ENCODE measurements at regions not wholly inside any gene's neighbourhood (a gene's known extent, or its start where the extent isn't known, plus 50 kb on each side); places are given as distances from the start of the nearest gene placed in this dataset.

DNA sequence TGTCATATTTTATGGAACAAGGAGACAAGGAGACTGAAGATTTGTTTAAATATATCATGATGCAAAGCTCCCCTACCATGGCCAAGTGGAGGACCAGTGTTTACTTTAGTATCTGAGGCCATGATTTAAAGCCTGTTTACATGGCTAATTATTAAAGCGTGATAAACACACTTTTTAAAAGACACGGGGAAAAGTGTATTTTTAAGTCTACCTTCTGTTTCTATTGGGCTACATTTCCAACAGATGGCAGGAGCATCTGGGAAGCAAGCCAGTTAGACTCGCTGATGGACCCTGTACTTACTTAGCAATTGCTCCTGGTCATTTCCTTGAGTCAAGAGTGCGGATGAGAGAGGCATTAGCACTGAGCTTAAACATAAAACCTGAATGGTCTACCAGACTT lies 480.3 kb upstream of the SEMA6A start:
- Histone ChIP-seq H3K4me3 (no peak overlapping the region), H3K79me2 (replicated peaks; ENCODE audit: insufficient read depth) (no peaks in the 10 kb centered on the region), H4K20me1 (replicated peaks; ENCODE audit: insufficient read depth) (no peaks in the 10 kb centered on the region), H3K27ac (ENCODE audit: low read depth) (peak overlapping the region; percentile 57), H3K27me3 (ENCODE audit: insufficient read depth) (no peaks in the 10 kb centered on the region), H2AFZ (no peak overlapping the region), H3K36me3 (ENCODE audit: insufficient read depth) (no peaks in the 10 kb centered on the region), H3K4me1 (ENCODE audit: insufficient read depth) (peaks cover 50% of the 10 kb centered on the region), H3K4me2 (peak overlapping the region; percentile 21; the same call in 1 of the 2 replicates), H3K9me2 (ENCODE audit: insufficient read depth) (no peaks in the 10 kb centered on the region), H3F3A (replicated peaks; ENCODE audit: low read depth) (no peaks in the 10 kb centered on the region; the same call in 1 of the 2 replicates)
- TF ChIP-seq, protein P1, sequence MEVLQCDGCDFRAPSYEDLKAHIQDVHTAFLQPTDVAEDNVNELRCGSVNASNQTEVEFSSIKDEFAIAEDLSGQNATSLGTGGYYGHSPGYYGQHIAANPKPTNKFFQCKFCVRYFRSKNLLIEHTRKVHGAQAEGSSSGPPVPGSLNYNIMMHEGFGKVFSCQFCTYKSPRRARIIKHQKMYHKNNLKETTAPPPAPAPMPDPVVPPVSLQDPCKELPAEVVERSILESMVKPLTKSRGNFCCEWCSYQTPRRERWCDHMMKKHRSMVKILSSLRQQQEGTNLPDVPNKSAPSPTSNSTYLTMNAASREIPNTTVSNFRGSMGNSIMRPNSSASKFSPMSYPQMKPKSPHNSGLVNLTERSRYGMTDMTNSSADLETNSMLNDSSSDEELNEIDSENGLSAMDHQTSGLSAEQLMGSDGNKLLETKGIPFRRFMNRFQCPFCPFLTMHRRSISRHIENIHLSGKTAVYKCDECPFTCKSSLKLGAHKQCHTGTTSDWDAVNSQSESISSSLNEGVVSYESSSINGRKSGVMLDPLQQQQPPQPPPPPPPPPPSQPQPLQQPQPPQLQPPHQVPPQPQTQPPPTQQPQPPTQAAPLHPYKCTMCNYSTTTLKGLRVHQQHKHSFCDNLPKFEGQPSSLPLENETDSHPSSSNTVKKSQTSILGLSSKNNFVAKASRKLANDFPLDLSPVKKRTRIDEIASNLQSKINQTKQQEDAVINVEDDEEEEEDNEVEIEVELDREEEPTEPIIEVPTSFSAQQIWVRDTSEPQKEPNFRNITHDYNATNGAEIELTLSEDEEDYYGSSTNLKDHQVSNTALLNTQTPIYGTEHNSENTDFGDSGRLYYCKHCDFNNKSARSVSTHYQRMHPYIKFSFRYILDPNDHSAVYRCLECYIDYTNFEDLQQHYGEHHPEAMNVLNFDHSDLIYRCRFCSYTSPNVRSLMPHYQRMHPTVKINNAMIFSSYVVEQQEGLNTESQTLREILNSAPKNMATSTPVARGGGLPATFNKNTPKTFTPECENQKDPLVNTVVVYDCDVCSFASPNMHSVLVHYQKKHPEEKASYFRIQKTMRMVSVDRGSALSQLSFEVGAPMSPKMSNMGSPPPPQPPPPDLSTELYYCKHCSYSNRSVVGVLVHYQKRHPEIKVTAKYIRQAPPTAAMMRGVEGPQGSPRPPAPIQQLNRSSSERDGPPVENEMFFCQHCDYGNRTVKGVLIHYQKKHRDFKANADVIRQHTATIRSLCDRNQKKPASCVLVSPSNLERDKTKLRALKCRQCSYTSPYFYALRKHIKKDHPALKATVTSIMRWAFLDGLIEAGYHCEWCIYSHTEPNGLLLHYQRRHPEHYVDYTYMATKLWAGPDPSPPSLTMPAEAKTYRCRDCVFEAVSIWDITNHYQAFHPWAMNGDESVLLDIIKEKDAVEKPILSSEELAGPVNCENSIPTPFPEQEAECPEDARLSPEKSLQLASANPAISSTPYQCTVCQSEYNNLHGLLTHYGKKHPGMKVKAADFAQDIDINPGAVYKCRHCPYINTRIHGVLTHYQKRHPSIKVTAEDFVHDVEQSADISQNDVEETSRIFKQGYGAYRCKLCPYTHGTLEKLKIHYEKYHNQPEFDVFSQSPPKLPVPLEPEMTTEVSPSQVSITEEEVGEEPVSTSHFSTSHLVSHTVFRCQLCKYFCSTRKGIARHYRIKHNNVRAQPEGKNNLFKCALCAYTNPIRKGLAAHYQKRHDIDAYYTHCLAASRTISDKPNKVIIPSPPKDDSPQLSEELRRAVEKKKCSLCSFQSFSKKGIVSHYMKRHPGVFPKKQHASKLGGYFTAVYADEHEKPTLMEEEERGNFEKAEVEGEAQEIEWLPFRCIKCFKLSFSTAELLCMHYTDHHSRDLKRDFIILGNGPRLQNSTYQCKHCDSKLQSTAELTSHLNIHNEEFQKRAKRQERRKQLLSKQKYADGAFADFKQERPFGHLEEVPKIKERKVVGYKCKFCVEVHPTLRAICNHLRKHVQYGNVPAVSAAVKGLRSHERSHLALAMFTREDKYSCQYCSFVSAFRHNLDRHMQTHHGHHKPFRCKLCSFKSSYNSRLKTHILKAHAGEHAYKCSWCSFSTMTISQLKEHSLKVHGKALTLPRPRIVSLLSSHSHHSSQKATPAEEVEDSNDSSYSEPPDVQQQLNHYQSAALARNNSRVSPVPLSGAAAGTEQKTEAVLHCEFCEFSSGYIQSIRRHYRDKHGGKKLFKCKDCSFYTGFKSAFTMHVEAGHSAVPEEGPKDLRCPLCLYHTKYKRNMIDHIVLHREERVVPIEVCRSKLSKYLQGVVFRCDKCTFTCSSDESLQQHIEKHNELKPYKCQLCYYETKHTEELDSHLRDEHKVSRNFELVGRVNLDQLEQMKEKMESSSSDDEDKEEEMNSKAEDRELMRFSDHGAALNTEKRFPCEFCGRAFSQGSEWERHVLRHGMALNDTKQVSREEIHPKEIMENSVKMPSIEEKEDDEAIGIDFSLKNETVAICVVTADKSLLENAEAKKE (CRISPR knock-in tag; IDR thresholded peaks at IDR 0.05) = no peak
- no peak for TF ChIP-seq JUNB (IDR thresholded peaks at IDR 0.05; ENCODE audit: unreplicated experiment)
- Mint-ChIP-seq H3K27me3 (ENCODE audit: insufficient read depth, low read depth, poor library complexity) (peaks cover 3% of the 10 kb centered on the region), H3K27ac (peak overlapping the region; percentile 66; the same call in 1 of the 2 replicates), H3K4me1 (peaks cover 47% of the 10 kb centered on the region), H3K36me3 (ENCODE audit: low read depth) (peaks cover 17% of the 10 kb centered on the region), H3K9me3 (peaks cover 4% of the 10 kb centered on the region), H3K4me3 (no peak overlapping the region)
- DNase-seq (ENCODE audit: low spot score) = no peak
- no peak for ATAC-seq

DNA sequence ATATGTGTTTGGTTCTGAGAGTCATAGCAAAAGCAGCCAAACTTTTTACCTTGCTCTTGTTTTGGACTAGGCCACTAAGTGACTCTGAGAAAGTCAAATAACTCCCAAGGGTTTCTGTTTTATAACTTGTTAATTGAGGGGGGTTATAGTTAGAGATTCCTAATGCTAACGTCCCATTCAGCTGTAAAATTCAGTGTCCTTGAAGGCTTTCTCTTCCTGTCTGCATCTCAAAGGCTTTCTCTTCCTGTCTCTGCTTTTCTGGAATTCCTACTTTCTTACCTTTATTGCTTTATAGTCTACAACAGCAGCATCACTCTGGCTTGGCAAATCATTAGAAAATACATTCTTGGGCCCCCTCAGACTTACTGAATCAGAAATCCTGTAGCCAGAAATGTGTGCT lies 479.5 kb upstream of the SEMA6A start:
- Mint-ChIP-seq H3K4me1 (peaks cover 47% of the 10 kb centered on the region), H3K27me3 (ENCODE audit: insufficient read depth, low read depth, poor library complexity) (peaks cover 3% of the 10 kb centered on the region), H3K36me3 (ENCODE audit: low read depth) (peaks cover 21% of the 10 kb centered on the region), H3K9me3 (peaks cover 4% of the 10 kb centered on the region), H3K4me3 (no peak overlapping the region; the same call in 2 of the 3 replicates), H3K27ac (peak overlapping the region; percentile 35; the same call in 1 of the 2 replicates)
- H3K27ac ChIP-seq (ENCODE audit: low read depth) = peak overlapping the region; percentile 57
- peak; percentile 38; the same call in 2 of the 3 replicates for ATAC-seq
- no peak overlapping the region for H3K4me3 ChIP-seq
- H3K27me3 ChIP-seq (ENCODE audit: insufficient read depth) = no peaks in the 10 kb centered on the region
- no peaks in the 10 kb centered on the region for H3K79me2 ChIP-seq (replicated peaks; ENCODE audit: insufficient read depth)
- no peaks in the 10 kb centered on the region for H4K20me1 ChIP-seq (replicated peaks; ENCODE audit: insufficient read depth)
- no peak overlapping the region for H2AFZ ChIP-seq
- H3K4me1 ChIP-seq (ENCODE audit: insufficient read depth) = peaks cover 50% of the 10 kb centered on the region
- peak overlapping the region; percentile 16 for H3K4me2 ChIP-seq
- DNase-seq (ENCODE audit: low spot score) = peak; percentile 55
- H3K36me3 ChIP-seq (ENCODE audit: insufficient read depth) = no peaks in the 10 kb centered on the region
- H3F3A ChIP-seq (replicated peaks; ENCODE audit: low read depth) = no peaks in the 10 kb centered on the region; the same call in 1 of the 2 replicates
- no peaks in the 10 kb centered on the region for H3K9me2 ChIP-seq (ENCODE audit: insufficient read depth)
- TF ChIP-seq POLR2AphosphoS5 (IDR thresholded peaks at IDR 0.05; ENCODE audit: low read depth) = no peak
- no peak for TF ChIP-seq CREB1 (CRISPR knock-in tag; IDR thresholded peaks at IDR 0.05; ENCODE audit: low read depth)
- no peak for TF ChIP-seq EZH2 (IDR thresholded peaks at IDR 0.05; ENCODE audit: low read depth, unreplicated experiment)
- TF ChIP-seq, protein P2, sequence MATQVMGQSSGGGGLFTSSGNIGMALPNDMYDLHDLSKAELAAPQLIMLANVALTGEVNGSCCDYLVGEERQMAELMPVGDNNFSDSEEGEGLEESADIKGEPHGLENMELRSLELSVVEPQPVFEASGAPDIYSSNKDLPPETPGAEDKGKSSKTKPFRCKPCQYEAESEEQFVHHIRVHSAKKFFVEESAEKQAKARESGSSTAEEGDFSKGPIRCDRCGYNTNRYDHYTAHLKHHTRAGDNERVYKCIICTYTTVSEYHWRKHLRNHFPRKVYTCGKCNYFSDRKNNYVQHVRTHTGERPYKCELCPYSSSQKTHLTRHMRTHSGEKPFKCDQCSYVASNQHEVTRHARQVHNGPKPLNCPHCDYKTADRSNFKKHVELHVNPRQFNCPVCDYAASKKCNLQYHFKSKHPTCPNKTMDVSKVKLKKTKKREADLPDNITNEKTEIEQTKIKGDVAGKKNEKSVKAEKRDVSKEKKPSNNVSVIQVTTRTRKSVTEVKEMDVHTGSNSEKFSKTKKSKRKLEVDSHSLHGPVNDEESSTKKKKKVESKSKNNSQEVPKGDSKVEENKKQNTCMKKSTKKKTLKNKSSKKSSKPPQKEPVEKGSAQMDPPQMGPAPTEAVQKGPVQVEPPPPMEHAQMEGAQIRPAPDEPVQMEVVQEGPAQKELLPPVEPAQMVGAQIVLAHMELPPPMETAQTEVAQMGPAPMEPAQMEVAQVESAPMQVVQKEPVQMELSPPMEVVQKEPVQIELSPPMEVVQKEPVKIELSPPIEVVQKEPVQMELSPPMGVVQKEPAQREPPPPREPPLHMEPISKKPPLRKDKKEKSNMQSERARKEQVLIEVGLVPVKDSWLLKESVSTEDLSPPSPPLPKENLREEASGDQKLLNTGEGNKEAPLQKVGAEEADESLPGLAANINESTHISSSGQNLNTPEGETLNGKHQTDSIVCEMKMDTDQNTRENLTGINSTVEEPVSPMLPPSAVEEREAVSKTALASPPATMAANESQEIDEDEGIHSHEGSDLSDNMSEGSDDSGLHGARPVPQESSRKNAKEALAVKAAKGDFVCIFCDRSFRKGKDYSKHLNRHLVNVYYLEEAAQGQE (IDR thresholded peaks at IDR 0.05; ENCODE audit: unreplicated experiment) = no peak
- no peak for TF ChIP-seq STAT1 (IDR thresholded peaks at IDR 0.05; ENCODE audit: unreplicated experiment)
- TF ChIP-seq EZH2phosphoT487 (IDR thresholded peaks at IDR 0.05; ENCODE audit: unreplicated experiment) = no peak
- no peak for TF ChIP-seq ZNF331 (CRISPR knock-in tag; IDR thresholded peaks at IDR 0.05; ENCODE audit: low read depth)

All from GM23338 (cell line).